H1 (cell line): ENCODE measurements at regions not wholly inside any gene's neighbourhood (a gene's known extent, or its start where the extent isn't known, plus 50 kb on each side); places are given as distances from the start of the nearest gene placed in this dataset.

Experiments
- BCL11A ChIP-seq, 2 experiments: IDR thresholded peaks; one replicate each; pipeline ENCODE4 v1.6.1; 2011; ENCODE audit warnings: low read depth in 2 of 2, low read length in 2 of 2, mild to moderate bottlenecking in 2 of 2
- CHD7 ChIP-seq: fragments of 300-600 bp; sonication (generic); IDR thresholded peaks from 2 replicates; pipeline ENCODE4 v1.7.1; 2012; ENCODE audit warnings: low read length, moderate library complexity, mild to moderate bottlenecking, inconsistent platforms; ENCODE audit not compliant: insufficient replicate concordance
- CTCF ChIP-seq, 3 experiments: IDR thresholded peaks; 1 replicate in 2 of 3; 2 replicates in 1 of 3; pipeline versions ENCODE4 v1.5.1 to v1.6.1; 2011; ENCODE audit warnings: low read length in 3 of 3, mild to moderate bottlenecking in 3 of 3, inconsistent platforms in 2 of 3, low read depth in 1 of 3, moderate library complexity in 1 of 3; ENCODE audit not compliant: insufficient read depth in 1 of 3; ENCODE audit errors: control extremely low read depth in 1 of 3
- HDAC2 ChIP-seq, 2 experiments: fragments of 300-600 bp in 1 of 2; sonication (generic) in 1 of 2; IDR thresholded peaks; 2 replicates each; pipeline ENCODE4 v1.6.1; 2011 to 2012; ENCODE audit warnings: low read depth in 2 of 2, low read length in 2 of 2, mild to moderate bottlenecking in 2 of 2, moderate library complexity in 2 of 2, borderline replicate concordance in 1 of 2, inconsistent platforms in 1 of 2
- KDM1A ChIP-seq: fragments of 200-600, 300-600 bp; sonication (generic); IDR thresholded peaks from 2 replicates; pipeline ENCODE4 v1.7.1; 2016; ENCODE audit warnings: mild to moderate bottlenecking, low read length, borderline replicate concordance
- MAFK ChIP-seq: IDR thresholded peaks from 2 replicates; pipeline ENCODE4 v1.6.1; 2012; ENCODE audit warnings: low read depth, mild to moderate bottlenecking, improper control_type of control experiment, low read length
- PHF8 ChIP-seq: fragments of 200-600 bp; sonication (generic); conservative IDR thresholded peaks from 2 replicates; pipeline ENCODE4 v1.7.1; 2012; ENCODE audit warnings: low read depth, mild to moderate bottlenecking, inconsistent platforms, low read length, moderate library complexity
- SUZ12 ChIP-seq: fragments of 200-600 bp; sonication (generic); IDR thresholded peaks from 2 replicates; pipeline ENCODE4 v1.6.1; 2012; ENCODE audit warnings: mild to moderate bottlenecking, inconsistent platforms, low read length, moderate library complexity, mixed read lengths

DNA sequence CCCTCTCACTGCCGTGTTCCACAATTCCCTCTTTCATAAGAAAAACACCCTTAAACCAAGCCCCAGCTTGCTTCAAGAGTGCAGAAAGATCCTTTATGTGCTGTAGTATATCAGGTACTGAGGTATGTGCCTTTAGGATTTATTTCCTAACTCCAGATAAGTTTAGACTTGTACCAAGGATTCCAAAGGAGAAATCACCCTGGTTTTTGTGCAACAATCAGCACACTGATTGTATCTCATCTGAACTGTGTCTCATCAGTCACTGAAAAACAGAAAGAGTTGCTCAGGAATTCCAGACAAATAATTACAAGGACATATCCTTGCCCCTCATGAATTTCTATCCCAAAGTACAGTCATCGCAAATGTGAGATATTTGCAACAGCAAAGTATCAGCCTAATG, 77.2 kb upstream of the PTPRZ1 start (continued):
- no peak for TF ChIP-seq CHD7
- TF ChIP-seq BCL11A (IDR thresholded peaks at IDR 0.05; ENCODE audit: low read depth in 2 of 2, low read length in 2 of 2): no peak
- TF ChIP-seq SUZ12: no peak
- TF ChIP-seq PHF8: no peak
- no peak for TF ChIP-seq CTCF (IDR thresholded peaks at IDR 0.05; ENCODE audit: control extremely low read depth in 1 of 3, insufficient read depth in 1 of 3, low read depth in 1 of 3, low read length in 3 of 3)
- no peak for TF ChIP-seq HDAC2 (IDR thresholded peaks at IDR 0.05; ENCODE audit: borderline replicate concordance in 1 of 2, low read depth in 2 of 2, low read length in 2 of 2)
- TF ChIP-seq KDM1A: no peak
- TF ChIP-seq MAFK: no peak
